Upper lobe of left lung (tissue), 4 donors: ENCODE measurements at regions not wholly inside any gene's neighbourhood (a gene's known extent, or its start where the extent isn't known, plus 50 kb on each side); places are given as distances from the start of the nearest gene placed in this dataset.

Source experiments
- CTCF ChIP-seq, 6 experiments: fragments of 450-650 bp in 4 of 6; fragments of 200-600 bp in 2 of 6; sonication (generic) in 2 of 6; IDR thresholded peaks; one replicate each; pipeline ENCODE4 v1.5.1; 2016 to 2019; ENCODE audit warnings: antibody characterized with exemption in 6 of 6
- POLR2A ChIP-seq, 4 donors: fragments of 450-650 bp; IDR thresholded peaks; one replicate each; pipeline ENCODE4 v1.5.1; 2016 to 2017; ENCODE audit warnings: antibody characterized with exemption in 4 of 4, mild to moderate bottlenecking in 2 of 4

- TF ChIP-seq CTCF (IDR thresholded peaks at IDR 0.05) (no peak), POLR2A (IDR thresholded peaks at IDR 0.05) (no peak)
These were observed 63.1 kb downstream of the CCNA1 start for GRCh38 chr13:36495431-36495830.
